CD4-positive, alpha-beta T cell (primary cell): ENCODE measurements at regions not wholly inside any gene's neighbourhood (a gene's known extent, or its start where the extent isn't known, plus 50 kb on each side); places are given as distances from the start of the nearest gene placed in this dataset.

Experiments used
- ATAC-seq: fragments of 200-7000 bp; cut with Tn5 transposase; one replicate; pipeline ENCODE4 v1.10.0; 2022; ENCODE audit warnings: mild to moderate bottlenecking; ENCODE audit not compliant: poor library complexity
- CTCF ChIA-PET: fragments of 350-600 bp; sonication (Branson Sonifier 250); formaldehyde crosslinking; loops from one replicate; lab custom pipeline; 2021; ENCODE audit warnings: antibody characterized with exemption, inconsistent platforms; lab: Charles Lee
- POLR2A ChIA-PET: fragments of 350-600 bp; sonication (Branson Sonifier 250); formaldehyde crosslinking; loops from one replicate; lab custom pipeline; 2021; ENCODE audit warnings: antibody characterized with exemption, inconsistent platforms; lab: Charles Lee
- DNase-seq, 14 experiments: peaks; one replicate each; pipeline ENCODE4 v3.0.0-alpha.2; 2013 to 2020; ENCODE audit warnings: mixed read lengths in 2 of 14
- H3K27ac ChIP-seq, 2 donors: one replicate each; pipeline versions ENCODE4 v1.5.1 to v1.7.0; 2013; ENCODE audit warnings: low read length in 2 of 2, low read depth in 1 of 2, mild to moderate bottlenecking in 1 of 2
- H3K27me3 ChIP-seq, 2 experiments: 1 replicate in 1 of 2; 2 replicates in 1 of 2; pipeline versions ENCODE4 v1.6.1 to v1.7.0; 2013; ENCODE audit warnings: low read length in 2 of 2, control low read depth in 1 of 2, mild to moderate bottlenecking in 1 of 2, moderate library complexity in 1 of 2; ENCODE audit not compliant: insufficient read depth in 2 of 2, control insufficient read depth in 1 of 2
- H3K36me3 ChIP-seq: one replicate; pipeline ENCODE4 v1.6.1; 2013; ENCODE audit warnings: low read length, control low read depth; ENCODE audit not compliant: insufficient read depth
- H3K4me1 ChIP-seq: one replicate; pipeline ENCODE4 v1.6.1; 2013; ENCODE audit warnings: low read length, control low read depth; ENCODE audit not compliant: insufficient read depth
- H3K4me3 ChIP-seq: one replicate; pipeline ENCODE4 v1.5.1; 2013; ENCODE audit warnings: mild to moderate bottlenecking, low read length, moderate library complexity
- H3K9me3 ChIP-seq, 2 experiments: 1 replicate in 1 of 2; 2 replicates in 1 of 2; pipeline versions ENCODE4 v1.6.1 to v1.7.0; 2013; ENCODE audit warnings: low read length in 2 of 2, mild to moderate bottlenecking in 2 of 2, control low read depth in 1 of 2, moderate library complexity in 1 of 2; ENCODE audit not compliant: control insufficient read depth in 1 of 2, insufficient read depth in 1 of 2
- H3K27ac Mint-ChIP-seq: one replicate; pipeline ENCODE4 v1.8.0; 2020; ENCODE audit warnings: mixed read lengths
- H3K27me3 Mint-ChIP-seq: one replicate; pipeline ENCODE4 v1.8.0; 2021; ENCODE audit warnings: mixed read lengths
- H3K36me3 Mint-ChIP-seq: one replicate; pipeline ENCODE4 v1.8.0; 2021; ENCODE audit warnings: low read depth, mixed read lengths
- H3K4me1 Mint-ChIP-seq: one replicate; pipeline ENCODE4 v1.8.0; 2021; ENCODE audit warnings: low read depth, mixed read lengths
- H3K4me3 Mint-ChIP-seq: one replicate; pipeline ENCODE4 v1.8.0; 2020; ENCODE audit warnings: mild to moderate bottlenecking, mixed read lengths
- H3K9me3 Mint-ChIP-seq: one replicate; pipeline ENCODE4 v1.8.0; 2020; ENCODE audit warnings: mixed read lengths
- CTCF ChIP-seq: fragments of 200-600 bp; IDR thresholded peaks from one replicate; pipeline ENCODE4 v1.8.0; 2022; ENCODE audit warnings: antibody characterized with exemption, mild to moderate bottlenecking
- intact Hi-C, 2 experiments: fragments of 100-400 bp; cut with DNase I in 1 of 2; cut with micrococcal nuclease in 1 of 2; formaldehyde crosslinking; loops; one replicate each; pipeline versions ENCODE4 v1.15.1 to v1.9.0; 2023 to 2025; cut with DNase I, micrococcal nuclease

GRCh38 chr1:42000766-42001165 lies 82.0 kb upstream of the HIVEP3 start:
- DNase-seq, result no peak
- Mint-ChIP-seq H3K9me3 (no peaks in the 10 kb centered on the region), H3K4me1 (peaks cover 6% of the 10 kb centered on the region), H3K4me3 (no peak overlapping the region), H3K27ac (no peak overlapping the region), H3K27me3 (no peaks in the 10 kb centered on the region), H3K36me3 (no peaks in the 10 kb centered on the region)
- ATAC-seq, result no peak
- POLR2A ChIA-PET, result no interaction called here
- CTCF ChIA-PET, result no interaction called here
- intact Hi-C loops, result no loop called here
- Histone ChIP-seq H3K4me1 (peaks cover 5% of the 10 kb centered on the region), H3K9me3 (no peaks in the 10 kb centered on the region), H3K27me3 (no peaks in the 10 kb centered on the region), H3K4me3 (no peak overlapping the region), H3K36me3 (no peaks in the 10 kb centered on the region), H3K27ac (no peak overlapping the region)
- no peak for TF ChIP-seq CTCF

- Histone ChIP-seq H3K4me1 (peaks cover 5% of the 10 kb centered on the region), H3K36me3 (no peaks in the 10 kb centered on the region), H3K27ac (no peak overlapping the region), H3K27me3 (no peaks in the 10 kb centered on the region), H3K4me3 (no peak overlapping the region), H3K9me3 (no peaks in the 10 kb centered on the region)
- no peak for ATAC-seq
- no peak for DNase-seq
- H3K27me3 Mint-ChIP-seq, result no peaks in the 10 kb centered on the region
- H3K4me3 Mint-ChIP-seq, result no peak overlapping the region
- CTCF ChIA-PET, result no interaction called here
- POLR2A ChIA-PET, result no interaction called here
- H3K27ac Mint-ChIP-seq, result no peak overlapping the region
- H3K9me3 Mint-ChIP-seq, result no peaks in the 10 kb centered on the region
- H3K36me3 Mint-ChIP-seq, result no peaks in the 10 kb centered on the region
- intact Hi-C loops, result no loop called here
- no peak for TF ChIP-seq CTCF
- peaks cover 9% of the 10 kb centered on the region for H3K4me1 Mint-ChIP-seq
These were observed 81.2 kb upstream of the HIVEP3 start for GRCh38 chr1:41999884-42000283.

GRCh38 chr1:41998250-41998649 lies 79.5 kb upstream of the HIVEP3 start:
- no peak overlapping the region for H3K27ac ChIP-seq
- CTCF ChIA-PET, result no interaction called here

More at GRCh38 chr1:41998250-41998649, 79.5 kb upstream of the HIVEP3 start:
- intact Hi-C loops, result no loop called here
- POLR2A ChIA-PET, result no interaction called here
- no peak overlapping the region for H3K4me3 Mint-ChIP-seq
- Histone ChIP-seq H3K4me3 (no peak overlapping the region), H3K27me3 (no peaks in the 10 kb centered on the region), H3K4me1 (peaks cover 5% of the 10 kb centered on the region), H3K36me3 (no peaks in the 10 kb centered on the region), H3K9me3 (no peaks in the 10 kb centered on the region)
- H3K27ac Mint-ChIP-seq, result no peak overlapping the region
- DNase-seq, result no peak
- peaks cover 4% of the 10 kb centered on the region for H3K9me3 Mint-ChIP-seq
- no peaks in the 10 kb centered on the region for H3K27me3 Mint-ChIP-seq
- no peak for ATAC-seq
- TF ChIP-seq CTCF, result no peak
- peaks cover 14% of the 10 kb centered on the region for H3K4me1 Mint-ChIP-seq
- peaks cover 5% of the 10 kb centered on the region for H3K36me3 Mint-ChIP-seq
